ENCODE measurements at regions not wholly inside any gene's neighbourhood (a gene's known extent, or its start where the extent isn't known, plus 50 kb on each side); places are given as distances from the start of the nearest gene placed in this dataset.

GRCh38 chr4:96166806-96167205 is 326.9 kb downstream of the PDHA2 start:
- H3K27me3 ChIP-seq (replicated peaks; ENCODE audit: control insufficient read depth, insufficient read depth, low read length): no peaks in the 10 kb centered on the region
- Mint-ChIP-seq H3K4me3 (ENCODE audit: unreplicated experiment) (no peak overlapping the region), H3K4me1 (ENCODE audit: low read depth, unreplicated experiment) (no peaks in the 10 kb centered on the region), H3K27me3 (ENCODE audit: insufficient read depth, unreplicated experiment) (peaks cover 5% of the 10 kb centered on the region), H3K27ac (ENCODE audit: unreplicated experiment) (no peak overlapping the region), H3K9me3 (ENCODE audit: unreplicated experiment) (no peaks in the 10 kb centered on the region), H3K36me3 (ENCODE audit: insufficient read depth, unreplicated experiment) (no peaks in the 10 kb centered on the region)
- intact Hi-C loops (cut with micrococcal nuclease; ENCODE audit: unreplicated experiment): no loop called here
- no peaks in the 10 kb centered on the region for H3K4me1 ChIP-seq
- ChIA-PET POLR2A (no interaction called here), CTCF (no interaction called here)
- no peak overlapping the region for H3K4me3 ChIP-seq (ENCODE audit: low read depth, low read length)
- H3K36me3 ChIP-seq (ENCODE audit: control insufficient read depth, insufficient read depth, low read length): no peaks in the 10 kb centered on the region
- TF ChIP-seq, protein P1, sequence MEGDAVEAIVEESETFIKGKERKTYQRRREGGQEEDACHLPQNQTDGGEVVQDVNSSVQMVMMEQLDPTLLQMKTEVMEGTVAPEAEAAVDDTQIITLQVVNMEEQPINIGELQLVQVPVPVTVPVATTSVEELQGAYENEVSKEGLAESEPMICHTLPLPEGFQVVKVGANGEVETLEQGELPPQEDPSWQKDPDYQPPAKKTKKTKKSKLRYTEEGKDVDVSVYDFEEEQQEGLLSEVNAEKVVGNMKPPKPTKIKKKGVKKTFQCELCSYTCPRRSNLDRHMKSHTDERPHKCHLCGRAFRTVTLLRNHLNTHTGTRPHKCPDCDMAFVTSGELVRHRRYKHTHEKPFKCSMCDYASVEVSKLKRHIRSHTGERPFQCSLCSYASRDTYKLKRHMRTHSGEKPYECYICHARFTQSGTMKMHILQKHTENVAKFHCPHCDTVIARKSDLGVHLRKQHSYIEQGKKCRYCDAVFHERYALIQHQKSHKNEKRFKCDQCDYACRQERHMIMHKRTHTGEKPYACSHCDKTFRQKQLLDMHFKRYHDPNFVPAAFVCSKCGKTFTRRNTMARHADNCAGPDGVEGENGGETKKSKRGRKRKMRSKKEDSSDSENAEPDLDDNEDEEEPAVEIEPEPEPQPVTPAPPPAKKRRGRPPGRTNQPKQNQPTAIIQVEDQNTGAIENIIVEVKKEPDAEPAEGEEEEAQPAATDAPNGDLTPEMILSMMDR (IDR thresholded peaks at IDR 0.05; ENCODE audit: insufficient read depth in 1 of 2, low read depth in 1 of 2, low read length in 1 of 2, severe bottlenecking in 1 of 2, unreplicated experiment in 1 of 2): no peak
- no peaks in the 10 kb centered on the region for H3K9me3 ChIP-seq
- no TSS peak for BruUV-seq (replicated peaks)
- no peak for DNase-seq

GRCh38 chr4:96170198-96170597 is 330.3 kb downstream of the PDHA2 start:
- Mint-ChIP-seq H3K4me3 (ENCODE audit: unreplicated experiment) (no peak overlapping the region), H3K27ac (ENCODE audit: unreplicated experiment) (no peak overlapping the region), H3K27me3 (ENCODE audit: insufficient read depth, unreplicated experiment) (no peaks in the 10 kb centered on the region), H3K36me3 (ENCODE audit: insufficient read depth, unreplicated experiment) (no peaks in the 10 kb centered on the region), H3K4me1 (ENCODE audit: low read depth, unreplicated experiment) (no peaks in the 10 kb centered on the region), H3K9me3 (ENCODE audit: unreplicated experiment) (no peaks in the 10 kb centered on the region)
- Histone ChIP-seq H3K4me3 (ENCODE audit: low read depth, low read length) (no peak overlapping the region), H3K27me3 (replicated peaks; ENCODE audit: control insufficient read depth, insufficient read depth, low read length) (no peaks in the 10 kb centered on the region), H3K36me3 (ENCODE audit: control insufficient read depth, insufficient read depth, low read length) (no peaks in the 10 kb centered on the region), H3K9me3 (no peaks in the 10 kb centered on the region), H3K4me1 (no peaks in the 10 kb centered on the region)
- POLR2A ChIA-PET: no interaction called here
- CTCF ChIA-PET: no interaction called here
- no TSS peak for BruUV-seq (replicated peaks)
- TF ChIP-seq, protein P1 (IDR thresholded peaks at IDR 0.05; ENCODE audit: insufficient read depth in 1 of 2, low read depth in 1 of 2, low read length in 1 of 2, severe bottlenecking in 1 of 2, unreplicated experiment in 1 of 2): no peak
- intact Hi-C loops (cut with micrococcal nuclease; ENCODE audit: unreplicated experiment): loop anchor here (1.0 kb wide), 1 partner anchor 182 kb away; no protein-coding TSS in a partner anchor
- peak in 1 of 2 experiments; percentile 8 for DNase-seq

GRCh38 chr4:96173756-96174155 is 333.9 kb downstream of the PDHA2 start:
- CTCF ChIA-PET: no interaction called here
- H3K4me3 Mint-ChIP-seq (ENCODE audit: unreplicated experiment): no peak overlapping the region
- intact Hi-C loops (cut with micrococcal nuclease; ENCODE audit: unreplicated experiment): no loop called here
- BruUV-seq (replicated peaks): no TSS peak
- H3K4me1 ChIP-seq: no peaks in the 10 kb centered on the region
- no peak overlapping the region for H3K4me3 ChIP-seq (ENCODE audit: low read depth, low read length)
- H3K9me3 Mint-ChIP-seq (ENCODE audit: unreplicated experiment): no peaks in the 10 kb centered on the region
- POLR2A ChIA-PET: no interaction called here
- TF ChIP-seq, protein P1 (IDR thresholded peaks at IDR 0.05; ENCODE audit: insufficient read depth in 1 of 2, low read depth in 1 of 2, low read length in 1 of 2, severe bottlenecking in 1 of 2, unreplicated experiment in 1 of 2): no peak
- no peaks in the 10 kb centered on the region for H3K9me3 ChIP-seq
- H3K4me1 Mint-ChIP-seq (ENCODE audit: low read depth, unreplicated experiment): no peaks in the 10 kb centered on the region
- H3K27me3 Mint-ChIP-seq (ENCODE audit: insufficient read depth, unreplicated experiment): no peaks in the 10 kb centered on the region
- no peak overlapping the region for H3K27ac Mint-ChIP-seq (ENCODE audit: unreplicated experiment)
- DNase-seq: no peak
- no peaks in the 10 kb centered on the region for H3K27me3 ChIP-seq (replicated peaks; ENCODE audit: control insufficient read depth, insufficient read depth, low read length)
- no peaks in the 10 kb centered on the region for H3K36me3 ChIP-seq (ENCODE audit: control insufficient read depth, insufficient read depth, low read length)
- H3K36me3 Mint-ChIP-seq (ENCODE audit: insufficient read depth, unreplicated experiment): no peaks in the 10 kb centered on the region
